Suprapubic skin (tissue), 4 donors: ENCODE measurements at regions not wholly inside any gene's neighbourhood (a gene's known extent, or its start where the extent isn't known, plus 50 kb on each side); places are given as distances from the start of the nearest gene placed in this dataset.

Experiments used
- EP300 ChIP-seq: sonication (generic); formaldehyde crosslinking; IDR thresholded peaks from one replicate; pipeline ENCODE4 v1.6.1; 2017; ENCODE audit warnings: antibody characterized with exemption
- POLR2A ChIP-seq, 2 donors: fragments of 450-650 bp; IDR thresholded peaks; one replicate each; pipeline ENCODE4 v1.6.1; 2017; ENCODE audit warnings: antibody characterized with exemption in 2 of 2, mild to moderate bottlenecking in 2 of 2, moderate library complexity in 2 of 2
- POLR2AphosphoS5 ChIP-seq, 3 donors: sonication (generic); formaldehyde crosslinking; IDR thresholded peaks; one replicate each; pipeline ENCODE4 v1.6.1; 2017; ENCODE audit warnings: antibody characterized with exemption in 3 of 3
- TF ChIP-seq, protein P1 (sequence below), 2 donors: fragments of 200-600 bp in 1 of 2; fragments of 450-650 bp in 1 of 2; sonication (generic) in 1 of 2; IDR thresholded peaks; one replicate each; pipeline ENCODE4 v1.5.1; 2016 to 2019; ENCODE audit warnings: antibody characterized with exemption in 2 of 2, mild to moderate bottlenecking in 1 of 2, moderate library complexity in 1 of 2

DNA sequence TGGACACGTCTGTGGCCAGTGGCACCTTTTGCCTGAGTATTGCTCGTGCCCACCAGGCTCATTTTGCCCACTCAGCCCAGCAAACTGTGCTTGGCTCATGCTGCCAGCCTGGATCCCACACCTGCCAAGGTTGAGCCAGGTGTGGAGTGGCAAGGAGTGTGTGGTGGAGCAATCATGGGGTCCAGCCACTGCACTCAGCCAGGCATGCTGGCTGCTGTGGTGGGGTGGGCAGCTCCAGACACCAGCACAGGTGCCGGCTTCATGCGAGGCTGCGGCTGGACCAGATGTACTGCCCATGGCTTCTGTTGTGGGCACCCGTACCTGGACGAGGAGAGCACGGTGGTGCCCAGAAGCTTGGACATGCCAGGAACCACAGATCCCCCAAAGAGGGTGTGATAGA lies 364.1 kb downstream of the TMEM38B start:
- TF ChIP-seq, protein P1, sequence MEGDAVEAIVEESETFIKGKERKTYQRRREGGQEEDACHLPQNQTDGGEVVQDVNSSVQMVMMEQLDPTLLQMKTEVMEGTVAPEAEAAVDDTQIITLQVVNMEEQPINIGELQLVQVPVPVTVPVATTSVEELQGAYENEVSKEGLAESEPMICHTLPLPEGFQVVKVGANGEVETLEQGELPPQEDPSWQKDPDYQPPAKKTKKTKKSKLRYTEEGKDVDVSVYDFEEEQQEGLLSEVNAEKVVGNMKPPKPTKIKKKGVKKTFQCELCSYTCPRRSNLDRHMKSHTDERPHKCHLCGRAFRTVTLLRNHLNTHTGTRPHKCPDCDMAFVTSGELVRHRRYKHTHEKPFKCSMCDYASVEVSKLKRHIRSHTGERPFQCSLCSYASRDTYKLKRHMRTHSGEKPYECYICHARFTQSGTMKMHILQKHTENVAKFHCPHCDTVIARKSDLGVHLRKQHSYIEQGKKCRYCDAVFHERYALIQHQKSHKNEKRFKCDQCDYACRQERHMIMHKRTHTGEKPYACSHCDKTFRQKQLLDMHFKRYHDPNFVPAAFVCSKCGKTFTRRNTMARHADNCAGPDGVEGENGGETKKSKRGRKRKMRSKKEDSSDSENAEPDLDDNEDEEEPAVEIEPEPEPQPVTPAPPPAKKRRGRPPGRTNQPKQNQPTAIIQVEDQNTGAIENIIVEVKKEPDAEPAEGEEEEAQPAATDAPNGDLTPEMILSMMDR (IDR thresholded peaks at IDR 0.05) = no peak
- TF ChIP-seq EP300 (no peak), POLR2AphosphoS5 (IDR thresholded peaks at IDR 0.05) (no peak), POLR2A (IDR thresholded peaks at IDR 0.05) (no peak)
